ENCODE measurements at regions not wholly inside any gene's neighbourhood (a gene's known extent, or its start where the extent isn't known, plus 50 kb on each side); places are given as distances from the start of the nearest gene placed in this dataset.

GRCh38 chr12:124629789-124630480 lies 62.5 kb upstream of the NCOR2 start:
- DNase-seq (ENCODE audit: low read depth) = no peak

- no peak for DNase-seq (ENCODE audit: low read depth)
These were observed 61.7 kb upstream of the NCOR2 start for GRCh38 chr12:124629117-124629516.

- no peak for DNase-seq (ENCODE audit: low read depth)
These were observed 60.5 kb upstream of the NCOR2 start for GRCh38 chr12:124627956-124628355.

- DNase-seq (ENCODE audit: low read depth) = no peak
These were observed 59.6 kb upstream of the NCOR2 start for GRCh38 chr12:124626971-124627411.

GRCh38 chr12:124625867-124626675 lies 58.7 kb upstream of the NCOR2 start:
- no peak for DNase-seq (ENCODE audit: low read depth)

- DNase-seq (ENCODE audit: low read depth) = no peak
These were observed 57.4 kb upstream of the NCOR2 start for GRCh38 chr12:124624823-124625222.

GRCh38 chr12:124623344-124624035 lies 56.1 kb upstream of the NCOR2 start:
- no peak for DNase-seq (ENCODE audit: low read depth)

GRCh38 chr12:124622764-124623163 lies 55.4 kb upstream of the NCOR2 start:
- no peak for DNase-seq (ENCODE audit: low read depth)

- no peak for DNase-seq (ENCODE audit: low read depth)
These were observed 54.9 kb upstream of the NCOR2 start for GRCh38 chr12:124622331-124622730.

- DNase-seq (ENCODE audit: low read depth) = no peak
These were observed 53.9 kb upstream of the NCOR2 start for GRCh38 chr12:124621296-124621660.

- DNase-seq (ENCODE audit: low read depth) = no peak
These were observed 53.3 kb upstream of the NCOR2 start for GRCh38 chr12:124620606-124621295.

GRCh38 chr12:124618291-124618902 lies 51.0 kb upstream of the NCOR2 start:
- no peak for DNase-seq (ENCODE audit: low read depth)

GRCh38 chr12:124617615-124618014 lies 50.2 kb upstream of the NCOR2 start:
- no peak for DNase-seq (ENCODE audit: low read depth)

All from stimulated activated CD8-positive, alpha-beta memory T cell treated with anti-CD3 and anti-CD28 coated beads, Interleukin-12 subunit alpha, Interleukin-12 subunit beta, amount 100 ng/mL, for 4 hours (primary cell).